Mucosa of rectum (tissue), 2 donors: ENCODE measurements at regions not wholly inside any gene's neighbourhood (a gene's known extent, or its start where the extent isn't known, plus 50 kb on each side); places are given as distances from the start of the nearest gene placed in this dataset.

Experiments used
- H3K27ac ChIP-seq, 2 donors: one replicate each; pipeline ENCODE4 v1.7.0; 2013; ENCODE audit warnings: inconsistent platforms in 2 of 2, low read depth in 2 of 2, low read length in 2 of 2
- H3K27me3 ChIP-seq, 2 donors: one replicate each; pipeline ENCODE4 v1.7.0; 2013; ENCODE audit warnings: low read length in 2 of 2; ENCODE audit not compliant: control insufficient read depth in 2 of 2, insufficient read depth in 2 of 2
- H3K36me3 ChIP-seq, 2 donors: one replicate each; pipeline ENCODE4 v1.7.0; 2013; ENCODE audit warnings: low read length in 2 of 2; ENCODE audit not compliant: control insufficient read depth in 2 of 2, insufficient read depth in 2 of 2
- H3K4me1 ChIP-seq, 2 donors: one replicate each; pipeline ENCODE4 v1.7.0; 2013; ENCODE audit warnings: low read length in 2 of 2, mild to moderate bottlenecking in 1 of 2; ENCODE audit not compliant: control insufficient read depth in 2 of 2, insufficient read depth in 2 of 2
- H3K4me3 ChIP-seq, 2 donors: one replicate each; pipeline ENCODE4 v1.7.0; 2013; ENCODE audit warnings: low read length in 2 of 2
- H3K9ac ChIP-seq, 2 donors: one replicate each; pipeline ENCODE4 v1.7.0; 2013; ENCODE audit warnings: low read length in 2 of 2, low read depth in 1 of 2, mild to moderate bottlenecking in 1 of 2
- H3K9me3 ChIP-seq, 2 donors: one replicate each; pipeline ENCODE4 v1.7.0; 2013; ENCODE audit warnings: low read length in 2 of 2; ENCODE audit not compliant: control insufficient read depth in 2 of 2
- donor health status: healthy.
- donor health status: Normal muscosa, but diverticular disease.

DNA sequence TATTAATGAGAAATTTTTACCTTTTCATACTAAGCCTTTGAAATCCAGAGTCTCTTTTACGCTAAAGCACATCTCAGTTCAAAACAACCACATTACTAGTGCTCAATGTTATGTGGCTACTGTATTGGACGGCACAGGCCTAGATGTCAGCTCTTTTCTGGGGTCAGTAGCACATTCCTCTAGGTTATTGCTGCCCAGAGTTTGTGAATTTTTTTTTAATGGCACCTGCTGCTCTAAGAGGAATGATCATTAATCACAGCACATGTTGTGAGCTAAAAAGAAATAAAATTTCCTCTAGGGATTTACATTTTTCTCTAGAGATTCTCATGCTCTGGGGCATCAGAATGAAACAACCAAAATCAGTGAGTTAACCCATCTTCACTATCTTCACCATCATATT, 436.8 kb upstream of the THBS1 start:
- H3K9ac ChIP-seq: no peak overlapping the region
- no peaks in the 10 kb centered on the region for H3K4me1 ChIP-seq
- no peaks in the 10 kb centered on the region for H3K9me3 ChIP-seq
- H3K36me3 ChIP-seq: no peaks in the 10 kb centered on the region
- no peak overlapping the region for H3K27ac ChIP-seq
- H3K27me3 ChIP-seq: no peaks in the 10 kb centered on the region
- no peak overlapping the region for H3K4me3 ChIP-seq

DNA sequence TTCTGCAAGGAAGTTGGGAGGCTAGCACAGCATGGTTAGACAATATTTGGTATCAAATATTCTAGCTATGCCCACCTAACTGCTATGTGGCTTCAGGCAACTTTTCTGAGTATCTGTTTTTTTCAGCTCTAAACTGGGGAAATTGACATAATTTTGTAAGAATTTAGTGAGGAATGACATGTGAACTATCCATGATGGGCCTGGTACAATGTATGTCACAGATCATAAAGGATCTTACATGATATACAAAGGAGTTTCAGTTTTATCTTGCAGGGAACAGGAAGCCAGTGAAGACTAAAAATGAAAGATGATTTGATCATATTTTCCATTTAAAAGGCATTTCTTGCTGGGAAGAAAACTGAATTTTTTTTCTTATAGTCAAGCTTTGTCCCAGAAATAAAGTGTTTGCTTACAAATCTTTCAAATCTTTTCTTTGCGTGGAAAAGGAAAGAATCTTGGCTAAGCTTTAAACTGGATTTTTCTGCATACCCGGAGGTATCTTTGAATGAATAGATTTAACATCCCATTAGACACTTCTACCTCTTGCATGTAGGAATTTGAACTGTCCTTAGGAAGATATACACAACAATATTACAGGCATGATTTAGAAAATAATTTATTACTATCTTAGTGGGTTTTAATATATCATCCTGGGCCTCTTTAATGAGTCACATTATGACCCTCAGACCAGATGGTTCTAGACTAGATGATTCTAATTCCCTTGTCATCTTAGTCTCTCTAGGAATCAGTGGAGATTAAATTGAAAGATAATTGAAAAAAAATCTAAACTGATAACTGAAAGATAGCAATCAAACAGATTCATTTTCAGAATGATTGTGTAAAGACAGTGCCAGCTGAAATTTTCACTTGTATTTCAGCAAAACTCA, 436.0 kb upstream of the THBS1 start:
- Histone ChIP-seq H3K9me3 (no peaks in the 10 kb centered on the region), H3K27ac (no peak overlapping the region), H3K27me3 (no peaks in the 10 kb centered on the region), H3K36me3 (no peaks in the 10 kb centered on the region), H3K4me3 (no peak overlapping the region), H3K9ac (no peak overlapping the region), H3K4me1 (no peaks in the 10 kb centered on the region)

DNA sequence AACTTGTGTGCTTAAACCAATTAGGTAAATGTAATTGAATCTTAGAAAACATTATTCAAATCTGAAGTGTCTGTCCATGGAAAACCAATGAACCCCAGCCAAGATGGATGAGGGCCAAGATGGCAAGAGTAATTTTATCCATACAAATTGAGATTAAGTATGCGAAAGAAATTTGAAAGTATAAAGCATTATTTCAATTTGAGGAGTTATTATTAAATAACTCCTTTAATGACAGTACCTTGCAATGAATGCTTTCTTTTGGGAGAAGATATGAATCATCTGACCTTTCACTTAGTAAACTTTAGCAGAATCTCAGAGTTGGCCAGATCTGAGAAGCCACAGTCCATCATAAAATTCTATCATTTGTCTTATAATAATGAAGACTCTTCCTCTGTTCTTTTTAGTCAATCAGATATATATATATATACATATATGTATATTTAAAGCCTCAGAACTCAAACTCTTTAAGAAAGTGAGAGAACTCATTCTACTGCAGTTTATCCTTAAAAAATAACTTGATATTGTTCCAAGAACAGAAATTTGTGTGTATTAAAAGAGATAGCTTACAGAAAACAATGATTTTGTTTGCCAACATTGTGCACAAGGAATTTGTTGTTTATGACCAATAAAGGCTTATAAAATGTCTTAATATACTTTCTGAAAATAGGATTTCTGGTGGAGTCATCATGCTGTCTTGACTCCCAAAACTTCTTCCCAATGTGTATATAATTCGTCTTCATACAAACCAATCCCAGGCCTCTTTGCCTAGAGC, 434.8 kb upstream of the THBS1 start:
- Histone ChIP-seq H3K9ac (no peak overlapping the region), H3K4me3 (no peak overlapping the region), H3K4me1 (no peaks in the 10 kb centered on the region), H3K36me3 (no peaks in the 10 kb centered on the region), H3K27ac (no peak overlapping the region), H3K27me3 (no peaks in the 10 kb centered on the region), H3K9me3 (no peaks in the 10 kb centered on the region)

DNA sequence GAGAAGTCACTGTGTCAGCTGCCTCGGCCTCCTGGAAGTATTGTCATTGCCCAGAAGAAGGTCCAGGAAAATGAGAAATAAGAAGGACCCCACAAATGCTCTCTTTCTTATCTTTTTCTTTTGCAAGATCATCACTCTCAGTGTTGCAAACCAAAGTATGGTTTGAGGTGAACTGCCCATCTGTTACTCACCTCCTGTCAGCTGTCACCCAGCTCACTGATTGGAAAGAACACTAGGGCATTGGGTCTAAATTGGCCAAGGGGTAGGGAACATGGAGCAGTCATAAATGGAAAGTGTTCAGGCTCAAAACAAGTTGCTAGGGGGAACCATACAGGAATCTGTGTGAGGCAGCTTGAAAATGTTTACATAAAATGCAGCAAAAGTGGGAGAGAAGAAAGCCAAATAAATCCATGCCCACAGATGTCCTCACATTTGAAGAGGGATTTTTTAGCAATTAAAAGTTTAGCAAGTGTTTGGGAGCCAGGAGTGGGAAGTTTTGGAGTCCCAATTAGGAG, 431.2 kb upstream of the THBS1 start:
- H3K4me1 ChIP-seq: peaks cover 0 to 3% of the 10 kb centered on the region in 2 donors
- no peak overlapping the region for H3K9ac ChIP-seq
- no peaks in the 10 kb centered on the region for H3K27me3 ChIP-seq
- no peak overlapping the region for H3K4me3 ChIP-seq
- H3K27ac ChIP-seq: no peak overlapping the region
- H3K9me3 ChIP-seq: no peaks in the 10 kb centered on the region
- H3K36me3 ChIP-seq: no peaks in the 10 kb centered on the region

DNA sequence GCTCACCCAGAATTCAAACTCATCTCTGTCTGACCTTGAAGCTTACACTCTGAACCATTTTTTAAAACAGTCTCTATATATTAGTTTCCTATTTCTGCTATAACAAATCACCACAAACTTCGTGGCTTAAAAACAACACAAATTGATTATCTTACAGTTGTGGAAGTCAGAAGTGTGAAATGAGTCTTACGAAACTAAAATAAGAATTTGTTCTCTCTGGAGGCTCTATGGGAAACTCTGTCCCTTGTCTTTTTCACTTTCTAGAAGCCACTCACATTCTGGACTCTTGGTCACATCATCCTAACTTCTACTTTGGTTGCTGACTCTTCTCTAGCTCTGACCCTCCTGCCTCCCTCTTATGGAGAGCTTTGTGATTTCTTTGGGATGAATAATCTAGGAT, 429.3 kb upstream of the THBS1 start:
- no peak overlapping the region for H3K9ac ChIP-seq
- no peaks in the 10 kb centered on the region for H3K9me3 ChIP-seq
- H3K36me3 ChIP-seq: no peaks in the 10 kb centered on the region
- H3K4me1 ChIP-seq: peaks cover 0 to 3% of the 10 kb centered on the region in 2 donors
- no peaks in the 10 kb centered on the region for H3K27me3 ChIP-seq
- no peak overlapping the region for H3K27ac ChIP-seq
- no peak overlapping the region for H3K4me3 ChIP-seq

DNA sequence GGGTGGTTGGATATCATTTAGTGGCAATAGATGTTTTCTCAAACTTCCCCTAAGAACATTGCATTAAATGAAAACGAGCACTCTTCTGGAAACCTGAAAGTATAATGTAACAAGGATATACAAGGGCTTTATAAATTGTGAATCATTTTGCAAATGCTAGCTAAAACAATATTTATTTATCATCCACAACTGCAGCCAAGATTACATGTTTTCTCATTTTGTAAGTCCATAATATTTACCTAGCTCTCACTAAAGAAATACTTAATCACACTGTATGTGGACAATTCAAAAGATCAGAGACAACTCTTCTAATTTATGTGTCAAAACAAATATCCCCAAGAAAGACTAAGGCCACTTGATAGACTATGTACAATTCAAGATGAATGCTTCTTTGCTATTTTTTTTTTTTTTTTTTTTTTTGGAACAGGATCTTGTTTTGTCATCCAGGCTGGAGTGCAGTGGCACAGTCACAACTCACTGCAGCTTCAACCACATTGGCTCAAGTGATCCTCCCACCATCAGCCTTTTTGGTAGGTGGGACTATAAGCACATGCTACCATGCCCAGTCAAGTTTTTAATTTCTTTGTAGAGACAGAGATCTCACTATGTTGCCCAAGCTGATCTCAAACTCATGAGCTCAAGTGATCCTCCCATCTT, 427.7 kb upstream of the THBS1 start:
- peak overlapping the region in 1 of 2 donors; percentile 32 for H3K27ac ChIP-seq
- H3K9ac ChIP-seq: no peak overlapping the region
- H3K36me3 ChIP-seq: no peaks in the 10 kb centered on the region
- H3K4me1 ChIP-seq: peaks cover 0 to 3% of the 10 kb centered on the region in 2 donors
- H3K9me3 ChIP-seq: no peaks in the 10 kb centered on the region
- H3K4me3 ChIP-seq: no peak overlapping the region
- no peaks in the 10 kb centered on the region for H3K27me3 ChIP-seq

DNA sequence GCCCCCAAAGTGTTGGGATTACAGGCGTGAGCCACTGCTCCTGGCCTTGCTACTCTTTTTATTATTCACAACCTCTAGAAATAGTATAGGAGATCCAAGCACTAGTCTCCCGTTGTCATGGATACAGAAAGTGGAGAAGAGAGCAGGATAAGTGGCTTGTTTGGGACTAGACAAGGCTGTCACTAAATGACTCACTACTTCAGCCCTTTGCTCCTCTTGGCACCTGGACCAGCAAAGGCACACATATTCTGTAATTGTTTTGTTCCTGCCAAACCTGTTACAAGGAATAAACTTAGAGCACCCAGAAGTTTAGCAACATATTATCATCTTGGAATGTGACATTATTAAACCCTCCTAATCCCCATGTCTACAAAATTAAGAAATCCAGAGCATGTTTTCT, 427.2 kb upstream of the THBS1 start:
- H3K4me1 ChIP-seq: peaks cover 0 to 3% of the 10 kb centered on the region in 2 donors
- H3K4me3 ChIP-seq: no peak overlapping the region
- no peaks in the 10 kb centered on the region for H3K36me3 ChIP-seq
- peak overlapping the region in 1 of 2 donors; percentile 32 for H3K27ac ChIP-seq
- no peaks in the 10 kb centered on the region for H3K27me3 ChIP-seq
- H3K9me3 ChIP-seq: no peaks in the 10 kb centered on the region
- H3K9ac ChIP-seq: no peak overlapping the region

DNA sequence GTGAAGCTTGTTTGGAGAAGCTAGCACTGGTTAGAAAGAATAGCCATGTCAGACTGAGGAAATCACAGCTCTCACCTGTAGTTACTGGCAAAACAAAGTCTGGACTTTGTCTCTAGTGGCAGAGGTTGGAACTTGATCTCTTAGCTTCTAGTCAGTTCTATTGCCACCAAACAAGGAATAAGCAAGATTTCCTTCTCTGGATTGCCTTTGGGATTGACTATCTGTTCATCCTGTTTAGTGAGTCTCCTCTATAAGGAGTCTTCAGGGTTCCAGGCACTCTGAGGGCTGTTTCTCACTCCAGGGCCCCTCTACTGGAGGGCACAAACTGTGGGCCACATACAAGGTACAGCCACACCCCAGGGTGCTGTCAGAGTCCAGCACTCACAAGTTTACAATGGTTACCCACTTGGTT, 426.6 kb upstream of the THBS1 start:
- Histone ChIP-seq H3K9me3 (no peaks in the 10 kb centered on the region), H3K9ac (no peak overlapping the region), H3K27ac (peak overlapping the region; percentile 9 to 32)

DNA sequence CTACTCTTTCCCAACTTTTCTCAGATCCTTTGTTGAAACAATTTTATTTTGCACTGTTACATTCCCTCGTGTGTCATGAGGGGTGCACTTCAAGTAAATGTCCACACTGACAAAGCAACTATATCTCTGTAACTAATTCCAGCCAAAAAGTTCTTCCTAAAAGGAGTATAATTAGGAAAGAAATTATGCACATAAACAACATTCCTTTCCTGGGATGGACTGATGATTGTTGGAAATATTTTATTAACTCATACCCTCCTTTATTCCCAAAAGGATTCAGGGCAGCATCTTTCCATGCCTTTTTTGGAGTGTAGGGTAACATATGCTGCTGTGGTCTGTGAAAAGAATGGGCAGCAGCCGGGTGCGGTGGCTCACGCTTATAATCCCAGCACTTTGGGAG, 426.1 kb upstream of the THBS1 start:
- peak overlapping the region; percentile 9 to 32 for H3K27ac ChIP-seq
- no peaks in the 10 kb centered on the region for H3K9me3 ChIP-seq
- peaks cover 0 to 3% of the 10 kb centered on the region in 2 donors for H3K4me1 ChIP-seq
- H3K27me3 ChIP-seq: no peaks in the 10 kb centered on the region
- no peaks in the 10 kb centered on the region for H3K36me3 ChIP-seq
- no peak overlapping the region for H3K9ac ChIP-seq
- H3K4me3 ChIP-seq: no peak overlapping the region

More for the DNA sequence above, 426.6 kb upstream of the THBS1 start:
- peaks cover 0 to 3% of the 10 kb centered on the region in 2 donors for H3K4me1 ChIP-seq
- H3K27me3 ChIP-seq: no peaks in the 10 kb centered on the region
- H3K4me3 ChIP-seq: no peak overlapping the region
- no peaks in the 10 kb centered on the region for H3K36me3 ChIP-seq

DNA sequence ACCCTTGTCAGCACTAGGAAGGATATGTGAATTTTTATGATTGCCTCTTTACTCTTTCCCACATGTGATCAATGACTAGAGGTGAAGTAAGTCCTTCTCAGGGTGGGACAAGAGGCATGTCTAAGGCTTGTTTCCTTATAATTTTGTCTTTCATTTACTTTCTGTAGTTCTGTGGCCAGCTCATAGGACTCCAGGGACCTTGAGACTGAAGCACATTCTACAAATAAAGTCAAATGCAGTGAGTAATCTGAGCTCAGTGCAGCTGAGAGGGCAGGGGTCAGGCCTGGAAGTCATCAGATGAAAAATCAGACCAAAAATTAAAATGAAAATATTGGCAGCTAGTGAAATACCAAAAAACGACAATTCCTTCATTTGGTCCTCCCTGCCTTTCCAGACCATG, 424.7 kb upstream of the THBS1 start:
- H3K9me3 ChIP-seq: no peaks in the 10 kb centered on the region
- no peak overlapping the region for H3K27ac ChIP-seq
- H3K9ac ChIP-seq: no peak overlapping the region

More for the DNA sequence above, 424.7 kb upstream of the THBS1 start:
- Histone ChIP-seq H3K4me1 (peaks cover 0 to 3% of the 10 kb centered on the region in 2 donors), H3K4me3 (no peak overlapping the region), H3K36me3 (no peaks in the 10 kb centered on the region), H3K27me3 (no peaks in the 10 kb centered on the region)
